Mesendoderm (in vitro differentiated cells): ENCODE measurements at regions not wholly inside any gene's neighbourhood (a gene's known extent, or its start where the extent isn't known, plus 50 kb on each side); places are given as distances from the start of the nearest gene placed in this dataset.

Experiments used
- DNase-seq: peaks from one replicate; pipeline ENCODE4 v3.0.0; 2013
- H2AK5ac ChIP-seq: 2 replicates; pipeline ENCODE4 v1.6.1; 2013; ENCODE audit warnings: low read length, inconsistent platforms
- H2BK120ac ChIP-seq: 2 replicates; pipeline ENCODE4 v1.6.1; 2013; ENCODE audit warnings: low read depth, mild to moderate bottlenecking, low read length, moderate library complexity, mixed read lengths
- H2BK15ac ChIP-seq: replicated peaks from 2 replicates; pipeline ENCODE4 v1.6.1; 2013; ENCODE audit warnings: low read depth, mild to moderate bottlenecking, moderate library complexity
- H2BK5ac ChIP-seq: 2 replicates; pipeline ENCODE4 v1.6.1; 2013; ENCODE audit warnings: low read length, inconsistent platforms
- H3K18ac ChIP-seq: 2 replicates; pipeline ENCODE4 v1.6.1; 2013; ENCODE audit warnings: mild to moderate bottlenecking, low read length, mixed read lengths
- H3K23ac ChIP-seq: one replicate; pipeline ENCODE4 v1.6.1; 2013; ENCODE audit warnings: low read length
- H3K27ac ChIP-seq: 2 replicates; pipeline ENCODE4 v1.5.1; 2013; ENCODE audit warnings: low read depth, mild to moderate bottlenecking, inconsistent platforms, low read length, moderate library complexity
- H3K27me3 ChIP-seq: 2 replicates; pipeline ENCODE4 v1.6.1; 2013; ENCODE audit warnings: low read length, control low read depth, mild to moderate bottlenecking, inconsistent platforms; ENCODE audit not compliant: insufficient read depth, poor library complexity
- H3K36me3 ChIP-seq: 2 replicates; pipeline ENCODE4 v1.6.1; 2013; ENCODE audit warnings: low read length, inconsistent platforms; ENCODE audit not compliant: control insufficient read depth, insufficient read depth
- H3K4ac ChIP-seq: one replicate; pipeline ENCODE4 v1.6.1; 2013; ENCODE audit warnings: low read depth, mild to moderate bottlenecking, low read length, moderate library complexity
- H3K4me1 ChIP-seq: 2 replicates; pipeline ENCODE4 v1.6.1; 2013; ENCODE audit warnings: low read depth, low read length, inconsistent platforms; ENCODE audit not compliant: control insufficient read depth
- H3K4me2 ChIP-seq: 2 replicates; pipeline ENCODE4 v1.6.1; 2013; ENCODE audit warnings: low read length
- H3K4me3 ChIP-seq: 2 replicates; pipeline ENCODE4 v1.5.1; 2013; ENCODE audit warnings: mild to moderate bottlenecking, low read length
- H3K56ac ChIP-seq: one replicate; pipeline ENCODE4 v1.6.1; 2013; ENCODE audit warnings: low read length
- H3K79me1 ChIP-seq: 2 replicates; pipeline ENCODE4 v1.6.1; 2013; ENCODE audit warnings: low read length, inconsistent platforms
- H3K79me2 ChIP-seq: 2 replicates; pipeline ENCODE4 v1.6.1; 2013; ENCODE audit warnings: mild to moderate bottlenecking, low read length; ENCODE audit not compliant: control insufficient read depth, insufficient read depth
- H3K9ac ChIP-seq: 2 replicates; pipeline ENCODE4 v1.6.1; 2013; ENCODE audit warnings: low read length, inconsistent platforms
- H4K5ac ChIP-seq: one replicate; pipeline ENCODE4 v1.6.1; 2013; ENCODE audit warnings: low read length
- H4K8ac ChIP-seq: one replicate; pipeline ENCODE4 v1.6.1; 2013; ENCODE audit warnings: low read depth, mild to moderate bottlenecking, control low read depth, low read length, moderate library complexity
- WGBS: extraction: QIAGEN DNeasy Blood & Tissue Kit; methylation state at CpG from one replicate; pipeline ENCODE4 v1.1.7; 2013; ENCODE audit warnings: low lambda C conversion rate, missing lambda C conversion rate; ENCODE audit not compliant: insufficient coverage; ENCODE audit errors: extremely low coverage; 5-methylcytosine and 5-hydroxymethylcytosine counted together

GRCh38 chr7:20050241-20050966 lies 166.8 kb downstream of the MACC1 start:
- H2BK120ac ChIP-seq = no peak overlapping the region
- no peak overlapping the region for H3K4me2 ChIP-seq
- no peak overlapping the region for H3K4ac ChIP-seq
- no peaks in the 10 kb centered on the region for H3K79me1 ChIP-seq
- H3K9ac ChIP-seq = no peak overlapping the region
- no peak overlapping the region for H3K23ac ChIP-seq
- no peaks in the 10 kb centered on the region for H3K79me2 ChIP-seq
- H3K18ac ChIP-seq = no peak overlapping the region
- H2BK15ac ChIP-seq = no peak overlapping the region
- no peak overlapping the region for H4K8ac ChIP-seq
- no peak overlapping the region for H2BK5ac ChIP-seq
- H3K4me1 ChIP-seq = no peaks in the 10 kb centered on the region
- DNase-seq = no peak
- H4K5ac ChIP-seq = no peak overlapping the region
- H3K4me3 ChIP-seq = no peak overlapping the region
- no peaks in the 10 kb centered on the region for H3K27me3 ChIP-seq
- no peak overlapping the region for H3K27ac ChIP-seq
- H3K56ac ChIP-seq = no peak overlapping the region
- no peaks in the 10 kb centered on the region for H3K36me3 ChIP-seq
- H2AK5ac ChIP-seq = no peak overlapping the region

GRCh38 chr7:20038676-20039075 lies 178.5 kb downstream of the MACC1 start:
- Histone ChIP-seq H3K4me2 (no peak overlapping the region), H4K5ac (no peak overlapping the region), H3K27ac (no peak overlapping the region), H3K4ac (no peak overlapping the region), H3K27me3 (no peaks in the 10 kb centered on the region), H3K4me1 (no peaks in the 10 kb centered on the region), H2BK5ac (peak overlapping the region; percentile 37), H3K56ac (no peak overlapping the region), H3K4me3 (no peak overlapping the region), H3K18ac (no peak overlapping the region), H3K9ac (no peak overlapping the region), H2BK15ac (no peak overlapping the region), H3K23ac (no peak overlapping the region), H2AK5ac (no peak overlapping the region), H3K36me3 (no peaks in the 10 kb centered on the region), H2BK120ac (no peak overlapping the region), H4K8ac (no peak overlapping the region), H3K79me1 (no peaks in the 10 kb centered on the region), H3K79me2 (no peaks in the 10 kb centered on the region)
- WGBS = no CpG with 5 or more reads among the region's 2 CpGs
- no peak for DNase-seq

- no CpG with 5 or more reads among the region's 5 CpGs for WGBS
These were observed 181.8 kb downstream of the MACC1 start for GRCh38 chr7:20035279-20035875.

DNA sequence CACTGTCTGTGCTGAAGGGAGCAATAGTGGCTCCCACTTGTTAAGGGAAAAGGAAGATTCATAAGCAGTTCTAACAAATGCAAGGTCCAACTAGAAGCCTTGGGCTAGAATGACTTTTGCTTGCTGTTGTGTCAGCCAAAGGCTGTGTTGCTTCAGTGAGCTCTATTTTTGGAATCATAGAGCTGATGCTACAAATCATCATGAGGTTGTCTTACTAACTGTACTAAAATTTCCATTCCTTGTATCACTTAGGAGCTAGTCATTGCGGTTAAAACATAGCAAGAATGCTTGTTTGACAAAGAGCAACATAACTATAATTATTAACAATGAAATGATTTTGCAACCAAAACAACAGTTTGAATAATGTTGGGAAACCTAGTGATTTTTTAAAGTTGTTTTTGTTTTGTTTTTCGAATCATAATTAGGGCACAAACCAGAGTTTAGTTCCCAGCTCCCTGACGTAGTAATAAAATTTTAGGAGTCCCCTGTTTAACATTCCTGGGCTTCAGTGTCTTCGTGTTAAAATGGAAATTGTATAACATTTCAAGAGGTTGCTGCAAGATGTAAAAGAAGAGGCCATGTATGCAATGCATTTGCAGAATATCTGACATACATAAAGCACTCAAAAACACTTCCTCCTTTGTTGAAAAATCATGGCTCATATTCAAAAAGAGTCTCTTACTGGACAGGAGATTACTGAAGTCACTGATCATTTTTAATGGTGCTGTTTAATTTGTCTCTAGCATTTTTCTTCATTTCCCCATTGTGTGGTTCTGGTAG lies 183.4 kb downstream of the MACC1 start:
- Histone ChIP-seq H3K4ac (no peak overlapping the region), H3K4me1 (no peaks in the 10 kb centered on the region), H3K36me3 (no peaks in the 10 kb centered on the region), H3K9ac (no peak overlapping the region), H2BK120ac (no peak overlapping the region), H3K23ac (no peak overlapping the region), H4K8ac (no peak overlapping the region), H2BK5ac (no peak overlapping the region), H3K4me3 (no peak overlapping the region), H3K27ac (no peak overlapping the region), H4K5ac (no peak overlapping the region), H3K56ac (no peak overlapping the region), H3K18ac (peak overlapping the region; percentile 41), H3K4me2 (no peak overlapping the region), H3K27me3 (no peaks in the 10 kb centered on the region), H3K79me2 (no peaks in the 10 kb centered on the region), H2BK15ac (no peak overlapping the region), H3K79me1 (no peaks in the 10 kb centered on the region), H2AK5ac (no peak overlapping the region)
- no peak for DNase-seq
- WGBS = no CpG with 5 or more reads among the region's 4 CpGs

More at GRCh38 chr7:20035279-20035875, 181.8 kb downstream of the MACC1 start:
- Histone ChIP-seq H3K36me3 (no peaks in the 10 kb centered on the region), H3K23ac (no peak overlapping the region), H3K4me2 (no peak overlapping the region), H3K27ac (no peak overlapping the region), H2BK120ac (no peak overlapping the region), H3K18ac (no peak overlapping the region), H3K27me3 (no peaks in the 10 kb centered on the region), H2BK15ac (no peak overlapping the region), H3K4me1 (no peaks in the 10 kb centered on the region), H4K5ac (no peak overlapping the region), H3K4me3 (no peak overlapping the region), H2BK5ac (no peak overlapping the region), H3K9ac (no peak overlapping the region), H2AK5ac (no peak overlapping the region), H4K8ac (no peak overlapping the region), H3K4ac (no peak overlapping the region), H3K56ac (no peak overlapping the region), H3K79me1 (no peaks in the 10 kb centered on the region), H3K79me2 (no peaks in the 10 kb centered on the region)
- no peak for DNase-seq

GRCh38 chr7:20032741-20033140 lies 184.4 kb downstream of the MACC1 start:
- H3K79me1 ChIP-seq = no peaks in the 10 kb centered on the region
- no CpG with 5 or more reads among the region's 1 CpG for WGBS
- no peak overlapping the region for H3K4me2 ChIP-seq
- no peak overlapping the region for H3K9ac ChIP-seq
- no peak overlapping the region for H2BK15ac ChIP-seq
- no peak overlapping the region for H3K4ac ChIP-seq
- no peak overlapping the region for H4K8ac ChIP-seq
- DNase-seq = no peak
- no peak overlapping the region for H2BK5ac ChIP-seq
- no peak overlapping the region for H3K27ac ChIP-seq
- H3K18ac ChIP-seq = no peak overlapping the region
- no peaks in the 10 kb centered on the region for H3K79me2 ChIP-seq
- no peak overlapping the region for H4K5ac ChIP-seq
- no peak overlapping the region for H2BK120ac ChIP-seq
- no peak overlapping the region for H3K4me3 ChIP-seq
- no peaks in the 10 kb centered on the region for H3K36me3 ChIP-seq
- no peaks in the 10 kb centered on the region for H3K4me1 ChIP-seq
- H3K56ac ChIP-seq = no peak overlapping the region
- no peak overlapping the region for H3K23ac ChIP-seq
- H3K27me3 ChIP-seq = no peaks in the 10 kb centered on the region
- H2AK5ac ChIP-seq = no peak overlapping the region
